Lung microvascular endothelial cell (primary cell): ENCODE measurements at regions not wholly inside any gene's neighbourhood (a gene's known extent, or its start where the extent isn't known, plus 50 kb on each side); places are given as distances from the start of the nearest gene placed in this dataset.
"Not testable (repeated sequence)": the region's sequence is repeated elsewhere in the genome, so short reads cannot be mapped to it uniquely, and the experiment has no call there.

ENCODE experiments used
- DNase-seq, 2 donors: peaks; one replicate each; pipeline versions ENCODE4 v3.0.0 to v3.0.0-alpha.2; 2010; ENCODE audit warnings: low read depth in 2 of 2

- DNase-seq = no peak
Measured at GRCh38 chr2:59806486-59806885, 747.0 kb downstream of the BCL11A start.

GRCh38 chr2:59804732-59805131 is 748.7 kb downstream of the BCL11A start:
- no peak for DNase-seq

- no peak for DNase-seq
Measured at GRCh38 chr2:59803586-59803985, 749.9 kb downstream of the BCL11A start.

GRCh38 chr2:59798687-59799232 is 754.7 kb downstream of the BCL11A start:
- no peak for DNase-seq

- DNase-seq = no peak
Measured at GRCh38 chr2:59791004-59791618, 762.3 kb downstream of the BCL11A start.

- DNase-seq = no peak
Measured at GRCh38 chr2:59790186-59791003, 763.1 kb downstream of the BCL11A start.

GRCh38 chr2:59789523-59789922 is 763.9 kb downstream of the BCL11A start:
- no peak for DNase-seq

- no peak for DNase-seq
Measured at GRCh38 chr2:59787095-59787494, 766.4 kb downstream of the BCL11A start.

- no peak for DNase-seq
Measured at GRCh38 chr2:59786684-59787083, 766.8 kb downstream of the BCL11A start.

GRCh38 chr2:59779571-59779970 is 773.9 kb downstream of the BCL11A start:
- no peak for DNase-seq

GRCh38 chr2:59777120-59777519 is 776.3 kb downstream of the BCL11A start:
- no peak for DNase-seq

- DNase-seq = no peak
Measured at GRCh38 chr2:59776726-59777008, 776.8 kb downstream of the BCL11A start.

GRCh38 chr2:59774821-59775433 is 778.5 kb downstream of the BCL11A start:
- no peak for DNase-seq

GRCh38 chr2:59770651-59771050 is 782.8 kb downstream of the BCL11A start:
- no peak for DNase-seq

GRCh38 chr2:59761966-59762365 is 791.5 kb downstream of the BCL11A start:
- DNase-seq = no peak

- DNase-seq = no peak
Measured at GRCh38 chr2:59756150-59756549, 797.3 kb downstream of the BCL11A start.

GRCh38 chr2:59754011-59754735 is 799.3 kb downstream of the BCL11A start:
- no peak for DNase-seq

- no peak for DNase-seq
Measured at GRCh38 chr2:59752512-59752911, 800.9 kb downstream of the BCL11A start.

- DNase-seq = no peak
Measured at GRCh38 chr2:59752071-59752470, 801.4 kb downstream of the BCL11A start.

GRCh38 chr2:59751214-59751613 is 802.2 kb downstream of the BCL11A start:
- not testable (repeated sequence) for DNase-seq

GRCh38 chr2:59746291-59746690 is 807.2 kb downstream of the BCL11A start:
- DNase-seq = no peak

GRCh38 chr2:59745085-59745484 is 808.4 kb downstream of the BCL11A start:
- DNase-seq = no peak
